NCI-H187 (cell line): ENCODE measurements at regions not wholly inside any gene's neighbourhood (a gene's known extent, or its start where the extent isn't known, plus 50 kb on each side); places are given as distances from the start of the nearest gene placed in this dataset.

Source experiments
- DNase-seq, 2 experiments: peaks; one replicate each; lab custom pipeline; 2025; lab: John Stamatoyannopoulos, UW

- DNase-seq: no peak
These were observed 222.1 kb downstream of the SOX9 start for GRCh38 chr17:72342627-72343527.

DNA sequence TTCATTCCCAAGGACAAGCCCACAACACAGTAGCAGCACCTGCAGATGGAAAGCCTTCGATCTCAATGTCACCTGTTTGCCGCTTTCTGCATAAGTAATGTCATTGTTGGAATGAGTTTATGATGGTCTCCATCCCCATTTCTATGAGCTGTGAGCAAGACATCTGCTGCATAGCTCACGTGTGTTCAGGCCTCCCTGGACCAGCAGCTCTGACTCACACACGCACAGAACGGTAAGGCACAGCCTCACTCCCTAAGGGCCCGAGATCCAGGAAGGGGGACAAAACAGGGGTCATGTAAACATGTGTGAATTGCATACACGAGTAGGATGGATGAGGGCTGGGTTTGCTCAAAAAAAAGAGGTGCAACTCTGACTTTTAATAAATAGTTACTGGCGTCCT is 223.1 kb downstream of the SOX9 start:
- DNase-seq: no peak

GRCh38 chr17:72344613-72345012 is 223.8 kb downstream of the SOX9 start:
- DNase-seq: no peak

DNA sequence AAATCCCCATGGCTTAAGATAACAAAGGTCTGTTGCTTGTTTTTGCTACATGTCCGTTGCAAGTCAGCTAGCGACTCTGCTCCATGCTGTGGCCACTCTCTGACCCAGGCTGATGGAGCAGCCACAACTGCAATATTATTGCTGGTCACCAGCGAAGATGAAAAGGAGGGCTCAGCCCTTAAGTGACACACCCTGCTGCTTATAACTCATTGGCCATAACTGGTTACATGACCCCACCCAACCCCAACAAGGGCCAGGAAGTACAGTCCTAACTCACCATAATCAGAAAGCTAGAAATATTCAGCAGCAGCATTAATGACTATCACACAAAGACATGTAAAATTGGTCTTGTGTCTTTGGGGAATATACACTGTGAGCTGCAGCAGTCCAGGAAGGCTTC is 224.3 kb downstream of the SOX9 start:
- DNase-seq: no peak

DNA sequence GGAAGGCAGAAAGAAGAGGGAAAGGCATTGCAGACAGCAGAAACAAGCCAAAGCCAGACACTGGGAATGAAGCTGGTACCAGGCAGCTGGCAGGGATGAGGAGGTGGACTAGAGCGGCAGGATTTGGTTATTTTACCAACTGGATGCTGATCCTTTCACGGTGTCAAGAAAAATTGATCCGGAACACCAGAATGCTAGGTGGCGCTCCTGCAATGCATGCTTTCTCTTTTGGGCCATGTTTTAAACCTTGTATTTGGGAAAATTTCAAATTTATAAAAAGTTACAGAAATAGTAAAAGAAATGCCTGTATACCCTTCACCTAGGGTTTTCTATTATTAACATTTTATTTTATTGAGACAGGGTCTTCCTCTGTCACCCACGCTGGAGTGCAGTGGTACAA is 224.7 kb downstream of the SOX9 start:
- no peak for DNase-seq

DNA sequence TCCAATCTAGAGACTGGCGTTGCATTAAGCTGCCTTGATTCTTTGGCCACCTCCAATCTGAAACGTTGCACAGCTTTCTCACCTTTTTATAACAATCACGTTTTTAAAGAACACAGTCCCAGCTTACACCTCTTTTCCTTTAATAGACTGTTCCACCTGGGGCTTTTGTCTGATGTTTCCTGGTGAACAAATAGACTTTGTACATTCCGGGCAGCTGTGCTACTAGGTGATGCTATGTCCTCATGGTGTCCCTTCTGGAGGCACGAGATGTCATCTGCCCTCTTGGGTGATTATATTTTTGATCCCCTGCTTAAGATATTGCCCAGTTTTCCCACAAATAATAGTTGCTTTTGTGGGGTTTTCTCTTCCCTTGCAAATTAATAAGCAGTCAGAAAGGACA is 225.5 kb downstream of the SOX9 start:
- DNase-seq: no peak

DNA sequence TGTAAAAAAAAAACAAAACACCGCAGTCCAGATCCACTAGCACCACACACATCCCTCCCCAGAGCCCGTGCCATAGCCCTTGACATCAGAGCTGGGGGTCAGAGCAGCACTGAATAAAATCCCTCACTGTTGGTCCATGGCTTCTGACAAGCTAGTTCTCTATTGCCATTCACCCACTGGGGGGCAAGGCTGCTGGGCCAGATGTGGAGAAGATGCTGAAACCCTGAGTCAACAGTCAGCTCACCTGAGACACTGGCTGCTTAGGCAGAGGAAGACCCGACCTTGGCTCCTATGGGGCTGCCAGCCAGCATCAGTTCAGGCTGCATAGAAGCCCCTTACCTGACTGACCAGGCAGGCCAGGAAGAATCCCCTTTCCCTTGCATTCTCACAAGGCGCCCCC is 228.2 kb downstream of the SOX9 start:
- no peak for DNase-seq

DNA sequence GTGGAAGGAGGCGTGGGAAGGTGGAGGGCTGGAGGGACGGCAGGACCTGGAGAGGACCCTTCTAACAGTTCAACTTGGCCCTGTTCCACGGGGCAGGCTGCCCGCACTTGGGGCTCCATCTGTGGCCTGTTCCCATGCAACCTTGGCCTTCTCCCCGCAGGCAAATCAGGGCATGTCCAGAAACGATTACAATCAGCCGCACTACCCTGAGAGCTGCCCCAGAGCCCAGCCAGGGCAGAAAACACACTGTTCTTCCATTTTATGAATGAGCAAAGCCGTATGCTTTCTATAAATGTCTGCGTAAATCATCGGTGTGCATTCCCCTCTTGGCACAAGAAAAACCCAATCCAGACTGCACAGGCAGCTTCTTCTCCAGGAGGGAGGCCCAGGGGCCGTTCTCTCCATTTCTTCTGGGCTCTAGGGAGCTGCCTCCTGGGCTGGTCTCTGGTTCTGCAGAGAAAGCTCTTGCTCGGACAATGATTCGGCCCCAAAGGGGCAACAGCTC is 228.7 kb downstream of the SOX9 start:
- DNase-seq: no peak

DNA sequence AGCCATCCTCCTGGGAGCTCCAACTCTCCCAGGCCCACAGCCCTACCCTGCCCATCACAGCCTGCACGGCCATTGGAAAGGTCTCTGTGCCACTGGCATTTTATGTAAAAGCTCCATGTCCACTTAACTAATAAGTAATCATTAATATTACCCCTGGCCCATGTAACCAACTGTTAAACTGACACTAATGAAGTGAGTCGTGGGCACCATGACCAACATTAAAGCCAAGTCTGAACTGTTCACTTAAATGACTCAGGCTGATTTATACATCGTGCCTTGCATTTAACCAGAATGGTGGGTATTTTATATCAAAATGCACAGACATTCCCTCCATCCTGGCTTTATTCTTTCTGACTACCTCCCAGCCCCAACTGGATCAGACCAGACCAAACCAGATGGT is 229.3 kb downstream of the SOX9 start:
- no peak for DNase-seq

GRCh38 chr17:72351365-72351764 is 230.5 kb downstream of the SOX9 start:
- no peak for DNase-seq

- no peak for DNase-seq
These were observed 231.1 kb downstream of the SOX9 start for GRCh38 chr17:72351884-72352346.

GRCh38 chr17:72353502-72353901 is 232.7 kb downstream of the SOX9 start:
- no peak for DNase-seq

GRCh38 chr17:72354071-72354470 is 233.3 kb downstream of the SOX9 start:
- DNase-seq: no peak

DNA sequence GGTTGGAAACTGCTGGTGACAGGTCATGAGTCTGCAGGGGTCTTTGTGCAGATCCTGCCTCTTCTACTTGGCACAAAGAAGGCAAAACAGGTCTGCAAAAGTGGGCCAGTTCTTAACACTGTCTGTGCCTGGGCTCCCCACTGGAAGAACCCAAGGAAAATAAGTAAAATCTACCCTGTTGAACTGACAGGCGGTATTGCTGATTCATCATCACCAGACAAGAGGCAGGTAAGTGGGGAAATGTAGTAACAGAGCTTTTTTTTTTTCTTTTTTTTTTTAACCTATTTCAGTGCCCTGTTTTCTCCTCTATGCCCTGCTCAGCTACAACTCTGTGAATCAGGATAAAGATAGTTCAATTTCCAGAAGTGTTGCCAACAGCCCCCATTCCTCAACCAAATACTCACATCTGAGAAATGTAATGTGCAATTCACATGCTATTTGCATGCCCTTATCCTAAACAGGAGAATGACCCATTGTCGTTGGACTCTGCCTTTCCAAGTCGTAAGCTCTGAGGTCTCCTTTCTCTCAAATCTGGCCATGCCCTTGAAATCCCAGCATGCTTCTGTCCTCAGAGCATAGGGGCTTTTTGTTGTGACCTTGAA is 237.0 kb downstream of the SOX9 start:
- DNase-seq: no peak

DNA sequence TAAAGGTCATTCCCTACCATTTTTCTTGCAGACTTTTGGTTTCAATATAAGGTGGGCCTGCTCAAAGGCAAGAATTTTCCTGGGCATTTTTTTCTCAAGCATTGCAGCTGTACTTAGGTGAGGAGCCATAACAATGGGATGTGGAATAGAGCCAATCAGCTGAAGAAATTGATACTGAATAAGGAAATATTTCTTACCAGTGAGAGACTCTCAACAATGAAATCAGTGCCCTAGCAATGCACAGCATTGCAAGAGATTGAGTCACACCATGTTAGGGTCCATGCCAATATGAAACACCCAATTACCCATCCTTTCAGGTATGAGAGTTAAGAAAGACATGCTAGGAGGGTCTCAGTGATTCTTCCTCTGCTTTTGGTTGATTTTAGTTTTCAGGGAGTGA is 237.6 kb downstream of the SOX9 start:
- DNase-seq: no peak

- no peak for DNase-seq
These were observed 238.5 kb downstream of the SOX9 start for GRCh38 chr17:72359274-72359673.

GRCh38 chr17:72359811-72360210 is 239.0 kb downstream of the SOX9 start:
- no peak for DNase-seq

DNA sequence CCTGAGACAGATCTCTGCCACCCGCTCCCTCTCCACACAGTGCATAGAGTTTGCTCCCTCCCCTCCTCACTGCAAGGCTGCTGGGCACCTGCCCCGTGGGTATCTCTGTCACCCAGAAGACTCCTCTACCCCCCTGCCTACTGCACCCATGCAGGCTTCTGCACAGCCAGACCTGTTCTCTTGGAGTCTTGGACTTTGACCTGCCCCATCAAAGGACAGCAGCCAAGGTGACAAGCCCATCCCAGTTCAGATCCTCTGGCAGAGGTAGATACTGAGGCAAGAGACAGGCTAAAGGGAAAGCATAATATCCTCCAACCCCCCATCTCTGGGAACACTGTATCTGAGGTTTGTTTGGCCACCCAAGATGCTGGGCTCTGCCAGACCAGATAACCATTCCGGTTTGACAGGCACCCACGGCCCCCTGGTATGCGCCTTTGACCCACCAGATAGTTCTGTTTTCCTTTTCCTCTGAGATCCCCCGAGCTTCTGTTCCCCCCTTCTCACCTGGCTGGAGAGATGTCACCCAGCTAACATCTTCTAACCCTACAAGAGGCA is 239.6 kb downstream of the SOX9 start:
- no peak for DNase-seq

DNA sequence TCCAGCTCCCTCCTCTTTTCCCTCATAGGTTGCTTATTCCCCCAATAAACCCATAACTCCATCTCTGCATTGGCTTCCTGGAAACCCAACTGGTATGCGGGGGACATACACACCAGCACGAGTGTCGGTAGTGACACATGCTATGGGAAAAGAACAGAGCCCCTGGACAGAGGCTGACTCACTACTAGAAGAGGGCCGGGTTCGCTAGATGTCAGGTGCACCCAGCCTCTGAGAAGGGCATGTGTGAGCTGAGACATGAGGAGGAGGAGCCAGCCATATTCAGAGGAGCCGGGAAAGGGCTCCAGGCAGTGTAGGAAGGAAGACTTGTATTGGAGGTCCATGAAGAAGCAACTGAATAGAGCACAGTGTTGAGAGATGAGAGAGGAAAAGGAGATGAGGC is 241.1 kb downstream of the SOX9 start:
- DNase-seq: no peak

DNA sequence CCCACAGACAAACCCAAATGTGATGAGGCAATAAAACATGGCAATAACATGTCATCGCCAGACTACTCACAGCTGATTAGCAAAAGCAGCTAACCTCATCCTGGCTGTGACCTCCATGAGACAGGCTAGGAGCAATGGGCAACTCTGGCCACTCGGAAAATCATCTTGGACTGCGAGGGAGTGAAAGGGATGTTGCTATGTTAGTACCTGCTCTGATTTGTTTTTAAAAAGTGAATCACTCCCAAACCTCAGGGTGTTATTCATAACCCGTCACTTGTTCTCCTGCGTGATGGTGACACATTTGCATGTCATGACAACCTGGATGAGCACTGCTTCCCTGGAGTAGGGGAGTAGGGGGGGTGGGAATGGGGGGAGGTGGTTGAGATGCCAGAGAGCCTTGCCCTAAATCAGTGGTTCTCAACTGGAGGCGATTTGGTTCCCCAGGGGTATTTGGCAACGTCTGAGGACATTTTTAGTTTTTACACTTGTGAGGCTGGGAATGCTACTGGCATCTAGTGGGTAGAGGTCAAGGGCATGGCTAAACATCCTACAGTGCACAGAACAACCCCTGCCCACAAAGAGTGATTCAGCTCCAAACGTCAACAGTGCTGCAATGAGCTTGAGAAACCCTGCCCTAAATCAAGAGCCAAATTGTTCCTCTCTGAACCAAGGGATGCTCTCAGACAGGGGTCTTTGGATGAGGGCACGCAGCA is 241.7 kb downstream of the SOX9 start:
- DNase-seq: no peak

DNA sequence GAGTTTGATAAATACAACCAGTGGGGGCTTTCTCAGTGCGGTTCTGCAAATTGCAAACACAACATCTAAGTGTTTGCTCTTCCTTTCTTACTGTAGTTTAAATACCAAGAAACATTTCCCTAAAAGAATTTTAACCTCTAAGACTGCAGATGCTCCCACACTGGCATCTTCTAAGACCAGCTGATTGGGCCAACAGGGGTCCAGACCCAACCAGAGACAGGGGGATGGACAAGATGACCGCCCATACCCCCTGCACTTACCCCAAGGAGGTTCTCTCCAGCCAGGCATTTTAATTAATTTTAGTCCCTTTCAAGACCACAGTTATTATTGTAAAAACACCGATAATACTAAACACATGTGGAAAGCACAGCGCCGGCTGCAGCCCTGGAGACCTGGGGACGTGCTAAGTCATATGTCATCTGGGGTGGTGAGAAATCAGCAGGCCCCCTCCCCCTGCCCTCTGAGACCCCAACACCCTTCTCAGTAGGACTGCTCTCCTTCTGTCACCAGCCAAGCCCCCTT is 242.3 kb downstream of the SOX9 start:
- no peak for DNase-seq

GRCh38 chr17:72365857-72366414 is 245.1 kb downstream of the SOX9 start:
- DNase-seq: no peak
